ENCODE measurements at regions not wholly inside any gene's neighbourhood (a gene's known extent, or its start where the extent isn't known, plus 50 kb on each side); places are given as distances from the start of the nearest gene placed in this dataset.

- Histone ChIP-seq H3K9ac (ENCODE audit: low read depth, low read length) (no peak overlapping the region), H3K4me3 (ENCODE audit: low read length) (no peak overlapping the region), H3K4me2 (ENCODE audit: low read length) (no peak overlapping the region), H3K27me3 (ENCODE audit: control insufficient read depth, insufficient read depth, low read length) (no peaks in the 10 kb centered on the region), H3K36me3 (ENCODE audit: insufficient read depth, low read length) (no peaks in the 10 kb centered on the region), H3K9me3 (replicated peaks; ENCODE audit: low read length) (no peaks in the 10 kb centered on the region), H3K4me1 (ENCODE audit: control insufficient read depth, insufficient read depth, low read length) (peaks cover 20% of the 10 kb centered on the region)
Observed at GRCh38 chr6:137696765-137697164, 170.3 kb upstream of the TNFAIP3 start.

GRCh38 chr6:137697267-137697938 is 169.7 kb upstream of the TNFAIP3 start:
- H3K4me3 ChIP-seq (ENCODE audit: low read length) = no peak overlapping the region
- H3K36me3 ChIP-seq (ENCODE audit: insufficient read depth, low read length) = no peaks in the 10 kb centered on the region
- H3K27me3 ChIP-seq (ENCODE audit: control insufficient read depth, insufficient read depth, low read length) = no peaks in the 10 kb centered on the region
- H3K4me1 ChIP-seq (ENCODE audit: control insufficient read depth, insufficient read depth, low read length) = peaks cover 20% of the 10 kb centered on the region
- H3K9ac ChIP-seq (ENCODE audit: low read depth, low read length) = no peak overlapping the region
- no peak overlapping the region for H3K4me2 ChIP-seq (ENCODE audit: low read length)
- H3K9me3 ChIP-seq (replicated peaks; ENCODE audit: low read length) = no peaks in the 10 kb centered on the region

DNA sequence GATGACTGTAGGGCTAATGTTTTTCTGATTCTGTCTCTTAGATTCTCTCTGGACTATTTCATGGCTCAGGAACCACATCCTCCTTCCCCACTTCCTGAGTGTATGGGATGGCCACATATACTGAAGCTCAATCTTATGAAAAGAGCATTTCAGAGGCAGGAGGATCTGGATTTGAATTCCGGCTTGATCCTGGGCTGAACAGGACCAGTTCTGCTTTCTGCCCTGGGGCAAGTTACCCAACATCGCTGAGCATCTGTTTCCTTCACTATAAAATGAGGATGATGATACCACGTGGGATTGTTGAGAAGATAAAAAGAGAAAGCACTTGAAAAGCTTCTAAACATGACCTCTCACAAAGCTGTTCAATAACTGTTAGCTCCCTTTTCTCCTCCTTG is 168.4 kb upstream of the TNFAIP3 start:
- Histone ChIP-seq H3K4me2 (ENCODE audit: low read length) (no peak overlapping the region), H3K9ac (ENCODE audit: low read depth, low read length) (no peak overlapping the region)

DNA sequence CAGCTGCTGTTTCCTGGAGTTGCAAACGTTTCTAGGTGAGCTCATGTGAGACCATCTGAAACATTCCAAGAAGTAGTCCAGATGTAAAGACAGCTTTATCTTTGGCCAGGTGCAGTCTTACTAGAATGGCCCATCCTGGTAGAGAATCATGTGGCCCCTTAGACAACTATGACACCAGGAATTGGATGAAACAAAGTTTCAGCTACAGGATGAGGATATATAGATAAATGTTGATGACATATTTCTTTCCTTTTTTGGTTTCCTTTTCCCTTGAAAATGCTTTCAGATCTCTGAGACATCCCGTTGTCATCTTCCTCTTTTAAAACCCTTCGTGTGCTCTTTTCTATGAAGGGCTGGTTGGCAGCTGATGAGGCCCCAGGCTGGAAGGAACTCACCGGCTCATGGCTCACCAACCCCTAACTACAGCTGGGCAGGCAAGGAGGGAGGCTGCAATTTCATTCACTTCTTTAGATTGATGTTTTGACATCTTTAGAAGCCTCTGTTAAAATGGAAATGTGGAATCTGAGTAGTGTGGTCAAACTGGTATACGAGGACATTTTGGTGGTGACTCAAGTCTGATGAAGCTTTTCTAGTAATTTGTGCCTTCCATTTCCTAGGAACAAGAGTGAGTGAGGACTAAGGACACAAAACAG is 167.9 kb upstream of the TNFAIP3 start:
- Histone ChIP-seq H3K9ac (ENCODE audit: low read depth, low read length) (no peak overlapping the region), H3K9me3 (replicated peaks; ENCODE audit: low read length) (no peaks in the 10 kb centered on the region), H3K4me2 (ENCODE audit: low read length) (peak overlapping the region; percentile 11), H3K4me1 (ENCODE audit: control insufficient read depth, insufficient read depth, low read length) (peaks cover 15% of the 10 kb centered on the region), H3K4me3 (ENCODE audit: low read length) (no peak overlapping the region), H3K36me3 (ENCODE audit: insufficient read depth, low read length) (no peaks in the 10 kb centered on the region), H3K27me3 (ENCODE audit: control insufficient read depth, insufficient read depth, low read length) (no peaks in the 10 kb centered on the region)

More for the DNA sequence above, 168.4 kb upstream of the TNFAIP3 start:
- no peaks in the 10 kb centered on the region for H3K36me3 ChIP-seq (ENCODE audit: insufficient read depth, low read length)
- H3K4me1 ChIP-seq (ENCODE audit: control insufficient read depth, insufficient read depth, low read length) = peaks cover 15% of the 10 kb centered on the region
- no peaks in the 10 kb centered on the region for H3K9me3 ChIP-seq (replicated peaks; ENCODE audit: low read length)
- H3K27me3 ChIP-seq (ENCODE audit: control insufficient read depth, insufficient read depth, low read length) = no peaks in the 10 kb centered on the region
- H3K4me3 ChIP-seq (ENCODE audit: low read length) = no peak overlapping the region

DNA sequence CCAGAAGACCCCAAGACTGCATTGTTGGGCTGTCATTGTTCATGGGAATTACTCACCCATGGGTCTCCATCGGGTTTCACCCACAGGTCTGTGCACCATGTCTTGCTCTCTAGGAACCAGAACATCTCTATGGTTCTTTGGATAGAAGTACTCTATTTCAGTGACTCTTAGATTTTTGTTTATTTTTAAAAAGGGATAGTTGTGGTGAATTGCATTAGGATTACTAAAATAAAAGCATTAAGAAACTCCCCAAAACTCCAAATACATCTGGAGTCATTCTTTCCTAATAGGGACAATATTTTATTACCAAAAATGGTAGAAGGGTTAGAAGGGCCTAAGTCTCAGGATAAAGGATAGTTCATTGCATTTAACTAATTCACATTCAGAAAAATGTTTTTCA is 166.9 kb upstream of the TNFAIP3 start:
- no peak overlapping the region for H3K4me2 ChIP-seq (ENCODE audit: low read length)
- no peaks in the 10 kb centered on the region for H3K36me3 ChIP-seq (ENCODE audit: insufficient read depth, low read length)
- H3K9me3 ChIP-seq (replicated peaks; ENCODE audit: low read length) = no peaks in the 10 kb centered on the region
- peaks cover 15% of the 10 kb centered on the region for H3K4me1 ChIP-seq (ENCODE audit: control insufficient read depth, insufficient read depth, low read length)
- H3K27me3 ChIP-seq (ENCODE audit: control insufficient read depth, insufficient read depth, low read length) = no peaks in the 10 kb centered on the region
- no peak overlapping the region for H3K9ac ChIP-seq (ENCODE audit: low read depth, low read length)
- H3K4me3 ChIP-seq (ENCODE audit: low read length) = no peak overlapping the region

- no peak overlapping the region for H3K9ac ChIP-seq (ENCODE audit: low read depth, low read length)
- H3K9me3 ChIP-seq (replicated peaks; ENCODE audit: low read length) = no peaks in the 10 kb centered on the region
- no peak overlapping the region for H3K4me2 ChIP-seq (ENCODE audit: low read length)
- no peaks in the 10 kb centered on the region for H3K27me3 ChIP-seq (ENCODE audit: control insufficient read depth, insufficient read depth, low read length)
- no peaks in the 10 kb centered on the region for H3K36me3 ChIP-seq (ENCODE audit: insufficient read depth, low read length)
- no peak overlapping the region for H3K4me3 ChIP-seq (ENCODE audit: low read length)
- H3K4me1 ChIP-seq (ENCODE audit: control insufficient read depth, insufficient read depth, low read length) = peaks cover 15% of the 10 kb centered on the region
Observed at GRCh38 chr6:137700751-137701477, 166.1 kb upstream of the TNFAIP3 start.

- H3K4me1 ChIP-seq (ENCODE audit: control insufficient read depth, insufficient read depth, low read length) = peaks cover 15% of the 10 kb centered on the region
- no peak overlapping the region for H3K9ac ChIP-seq (ENCODE audit: low read depth, low read length)
- no peaks in the 10 kb centered on the region for H3K9me3 ChIP-seq (replicated peaks; ENCODE audit: low read length)
- no peak overlapping the region for H3K4me2 ChIP-seq (ENCODE audit: low read length)
- no peaks in the 10 kb centered on the region for H3K36me3 ChIP-seq (ENCODE audit: insufficient read depth, low read length)
- H3K27me3 ChIP-seq (ENCODE audit: control insufficient read depth, insufficient read depth, low read length) = no peaks in the 10 kb centered on the region
- no peak overlapping the region for H3K4me3 ChIP-seq (ENCODE audit: low read length)
Observed at GRCh38 chr6:137701942-137702341, 165.1 kb upstream of the TNFAIP3 start.

DNA sequence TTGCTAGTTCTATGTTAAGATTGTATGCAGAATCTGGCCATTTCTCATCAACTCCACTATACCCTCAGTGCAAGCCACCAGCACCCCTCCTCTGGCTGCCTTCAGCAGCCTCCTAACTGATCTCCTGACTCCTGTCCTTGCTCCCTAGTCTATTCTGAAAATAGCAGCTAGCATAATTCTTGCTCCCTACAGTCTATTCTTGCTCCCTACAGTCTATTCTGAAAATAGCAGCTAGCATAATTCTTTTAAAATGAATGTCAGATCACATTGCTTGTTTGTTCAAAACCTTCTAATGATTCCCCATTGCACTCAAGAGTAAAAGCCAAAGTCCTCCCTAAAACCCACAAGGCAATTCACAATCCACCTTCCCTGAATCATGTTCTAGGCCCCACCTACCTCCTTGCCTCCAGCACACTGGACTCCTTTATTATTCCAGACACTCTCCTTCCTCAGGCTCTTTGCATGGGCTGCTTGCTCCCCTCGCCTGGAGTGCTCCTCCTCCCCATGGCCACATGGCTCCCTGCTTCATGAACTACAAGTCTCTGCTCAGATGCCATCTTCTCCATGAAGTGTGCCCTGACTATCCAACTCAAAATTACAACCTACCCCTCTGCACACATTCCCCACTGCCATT is 164.2 kb upstream of the TNFAIP3 start:
- no peak overlapping the region for H3K9ac ChIP-seq (ENCODE audit: low read depth, low read length)
- no peak overlapping the region for H3K4me3 ChIP-seq (ENCODE audit: low read length)
- H3K9me3 ChIP-seq (replicated peaks; ENCODE audit: low read length) = no peaks in the 10 kb centered on the region
- H3K4me2 ChIP-seq (ENCODE audit: low read length) = no peak overlapping the region
- H3K36me3 ChIP-seq (ENCODE audit: insufficient read depth, low read length) = no peaks in the 10 kb centered on the region
- H3K4me1 ChIP-seq (ENCODE audit: control insufficient read depth, insufficient read depth, low read length) = peaks cover 19% of the 10 kb centered on the region
- no peaks in the 10 kb centered on the region for H3K27me3 ChIP-seq (ENCODE audit: control insufficient read depth, insufficient read depth, low read length)

DNA sequence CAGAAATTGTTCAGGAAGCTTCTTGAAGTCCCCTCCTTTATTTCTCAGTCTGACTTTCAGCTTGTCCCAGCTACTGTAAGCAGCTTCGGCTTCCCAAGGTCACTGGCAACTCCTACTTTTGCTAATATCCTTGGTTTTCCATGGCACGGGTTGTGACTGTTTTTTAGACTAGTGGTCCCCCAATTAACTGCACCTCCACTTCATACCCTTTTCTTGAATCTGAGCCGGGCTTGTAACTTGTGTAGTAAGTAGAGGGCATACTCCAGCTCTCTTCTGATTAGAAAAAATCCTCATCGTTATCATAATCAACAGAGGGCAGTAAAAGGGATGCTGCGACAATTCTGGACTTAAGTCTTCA is 162.3 kb upstream of the TNFAIP3 start:
- Histone ChIP-seq H3K4me3 (ENCODE audit: low read length) (no peak overlapping the region), H3K27me3 (ENCODE audit: control insufficient read depth, insufficient read depth, low read length) (no peaks in the 10 kb centered on the region), H3K36me3 (ENCODE audit: insufficient read depth, low read length) (no peaks in the 10 kb centered on the region), H3K4me1 (ENCODE audit: control insufficient read depth, insufficient read depth, low read length) (peaks cover 11% of the 10 kb centered on the region), H3K9ac (ENCODE audit: low read depth, low read length) (no peak overlapping the region), H3K9me3 (replicated peaks; ENCODE audit: low read length) (no peaks in the 10 kb centered on the region), H3K4me2 (ENCODE audit: low read length) (no peak overlapping the region)

- Histone ChIP-seq H3K4me1 (ENCODE audit: control insufficient read depth, insufficient read depth, low read length) (peaks cover 13% of the 10 kb centered on the region), H3K36me3 (ENCODE audit: insufficient read depth, low read length) (no peaks in the 10 kb centered on the region), H3K9me3 (replicated peaks; ENCODE audit: low read length) (no peaks in the 10 kb centered on the region), H3K9ac (ENCODE audit: low read depth, low read length) (no peak overlapping the region), H3K4me3 (ENCODE audit: low read length) (no peak overlapping the region), H3K27me3 (ENCODE audit: control insufficient read depth, insufficient read depth, low read length) (no peaks in the 10 kb centered on the region), H3K4me2 (ENCODE audit: low read length) (no peak overlapping the region)
Observed at GRCh38 chr6:137705160-137706082, 161.6 kb upstream of the TNFAIP3 start.
